ENCODE measurements at regions not wholly inside any gene's neighbourhood (a gene's known extent, or its start where the extent isn't known, plus 50 kb on each side); places are given as distances from the start of the nearest gene placed in this dataset.

DNA sequence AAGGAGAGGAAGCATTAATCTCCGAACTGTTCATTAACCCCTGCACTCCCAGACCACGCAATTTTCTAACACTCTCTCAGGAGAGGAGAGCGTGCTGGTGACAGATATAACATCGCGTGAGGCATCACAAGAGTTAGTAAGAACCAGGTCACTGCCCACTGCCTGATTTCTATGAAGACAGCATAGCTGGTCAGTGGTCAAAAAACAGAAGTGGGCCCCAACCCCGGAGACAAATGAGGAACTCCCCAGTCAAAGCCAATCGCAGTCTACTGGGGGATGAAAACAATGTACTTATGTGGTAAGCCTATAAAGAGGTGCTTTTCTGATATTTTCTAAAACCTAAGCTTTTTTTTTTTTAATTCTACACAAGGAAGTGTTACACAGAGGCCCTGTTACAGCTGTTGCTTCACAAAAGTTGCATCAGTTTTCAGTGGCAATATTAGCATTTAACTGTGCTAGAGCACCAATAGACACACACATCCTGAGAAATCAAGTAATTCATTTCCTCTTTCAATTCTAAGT lies 231.8 kb upstream of the IRF2BP2 start:
- peaks cover 35% of the 10 kb centered on the region for H3K4me1 Mint-ChIP-seq (ENCODE audit: low read depth)
- H3K27ac Mint-ChIP-seq: no peak overlapping the region
- no peak for DNase-seq
- TF ChIP-seq CTCF (IDR thresholded peaks at IDR 0.05): no peak
- no peak overlapping the region for H3K4me3 Mint-ChIP-seq
- peaks cover 5% of the 10 kb centered on the region; the same call in 1 of the 2 replicates for H3K36me3 Mint-ChIP-seq (ENCODE audit: low read depth)
- H3K27me3 Mint-ChIP-seq (ENCODE audit: insufficient read depth): peaks cover 2% of the 10 kb centered on the region; the same call in 1 of the 2 replicates
- no peaks in the 10 kb centered on the region for H3K9me3 Mint-ChIP-seq

GRCh38 chr1:234841281-234841680 lies 231.3 kb upstream of the IRF2BP2 start:
- Mint-ChIP-seq H3K36me3 (ENCODE audit: low read depth) (peaks cover 5% of the 10 kb centered on the region; the same call in 1 of the 2 replicates), H3K27ac (no peak overlapping the region), H3K4me1 (ENCODE audit: low read depth) (peaks cover 35% of the 10 kb centered on the region), H3K27me3 (ENCODE audit: insufficient read depth) (peaks cover 2% of the 10 kb centered on the region; the same call in 1 of the 2 replicates), H3K9me3 (no peaks in the 10 kb centered on the region), H3K4me3 (no peak overlapping the region)
- TF ChIP-seq CTCF (IDR thresholded peaks at IDR 0.05): no peak
- no peak for DNase-seq

GRCh38 chr1:234840843-234841242 lies 230.9 kb upstream of the IRF2BP2 start:
- H3K27ac Mint-ChIP-seq: no peak overlapping the region; the same call in 1 of the 2 replicates
- DNase-seq: no peak
- peaks cover 2% of the 10 kb centered on the region; the same call in 1 of the 2 replicates for H3K27me3 Mint-ChIP-seq (ENCODE audit: insufficient read depth)
- no peaks in the 10 kb centered on the region for H3K9me3 Mint-ChIP-seq
- peaks cover 34% of the 10 kb centered on the region for H3K4me1 Mint-ChIP-seq (ENCODE audit: low read depth)
- no peak overlapping the region for H3K4me3 Mint-ChIP-seq
- TF ChIP-seq CTCF (IDR thresholded peaks at IDR 0.05): no peak
- H3K36me3 Mint-ChIP-seq (ENCODE audit: low read depth): peaks cover 5% of the 10 kb centered on the region; the same call in 1 of the 2 replicates

DNA sequence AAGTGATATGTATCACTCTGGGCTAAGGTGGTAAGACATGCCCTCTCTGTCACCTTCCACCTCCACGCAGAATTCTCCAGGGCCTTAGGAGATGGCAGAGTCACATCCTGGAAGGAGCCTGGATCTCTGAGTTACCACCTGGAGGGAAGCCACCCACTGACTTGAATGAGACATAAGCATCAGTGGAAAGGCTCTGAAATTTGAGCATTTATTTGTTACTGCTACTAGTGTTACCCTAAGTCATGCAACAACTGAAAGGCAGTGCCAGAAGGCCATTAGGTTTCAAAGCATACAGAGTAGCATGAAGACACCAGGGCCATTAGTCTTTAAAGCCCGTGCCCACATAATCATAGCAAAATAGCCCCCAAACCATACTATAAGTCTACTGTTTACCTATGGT lies 230.3 kb upstream of the IRF2BP2 start:
- no peaks in the 10 kb centered on the region for H3K9me3 Mint-ChIP-seq
- peaks cover 6% of the 10 kb centered on the region; the same call in 1 of the 2 replicates for H3K27me3 Mint-ChIP-seq (ENCODE audit: insufficient read depth)
- DNase-seq: no peak
- peaks cover 28% of the 10 kb centered on the region for H3K4me1 Mint-ChIP-seq (ENCODE audit: low read depth)
- no peak for TF ChIP-seq CTCF (IDR thresholded peaks at IDR 0.05)
- H3K36me3 Mint-ChIP-seq (ENCODE audit: low read depth): peaks cover 2% of the 10 kb centered on the region; the same call in 1 of the 2 replicates
- H3K27ac Mint-ChIP-seq: no peak overlapping the region
- no peak overlapping the region for H3K4me3 Mint-ChIP-seq

GRCh38 chr1:234839663-234840062 lies 229.7 kb upstream of the IRF2BP2 start:
- Mint-ChIP-seq H3K4me1 (ENCODE audit: low read depth) (peaks cover 23% of the 10 kb centered on the region), H3K4me3 (no peak overlapping the region), H3K27ac (no peak overlapping the region), H3K9me3 (no peaks in the 10 kb centered on the region), H3K36me3 (ENCODE audit: low read depth) (no peaks in the 10 kb centered on the region), H3K27me3 (ENCODE audit: insufficient read depth) (peaks cover 6% of the 10 kb centered on the region; the same call in 1 of the 2 replicates)
- no peak for TF ChIP-seq CTCF (IDR thresholded peaks at IDR 0.05)
- DNase-seq: no peak
